Esophagus muscularis mucosa (tissue), 3 donors: ENCODE measurements at regions not wholly inside any gene's neighbourhood (a gene's known extent, or its start where the extent isn't known, plus 50 kb on each side); places are given as distances from the start of the nearest gene placed in this dataset.

Source experiments
- CTCF ChIP-seq, 3 experiments: fragments of 200-600 bp in 2 of 3; fragments of 450-650 bp in 1 of 3; sonication (generic) in 2 of 3; IDR thresholded peaks; one replicate each; pipeline ENCODE4 v1.5.1; 2017 to 2019; ENCODE audit warnings: antibody characterized with exemption in 3 of 3, mild to moderate bottlenecking in 2 of 3, moderate library complexity in 1 of 3
- POLR2A ChIP-seq: fragments of 450-650 bp; IDR thresholded peaks from one replicate; pipeline ENCODE4 v1.6.1; 2017; ENCODE audit warnings: antibody characterized with exemption, moderate library complexity, mild to moderate bottlenecking, low read depth

GRCh38 chr3:99128725-99129505, 227.4 kb upstream of the DCBLD2 start:
- no peak for TF ChIP-seq CTCF (IDR thresholded peaks at IDR 0.05)
- TF ChIP-seq POLR2A, result no peak
